Neural cell (in vitro differentiated cells): ENCODE measurements at regions not wholly inside any gene's neighbourhood (a gene's known extent, or its start where the extent isn't known, plus 50 kb on each side); places are given as distances from the start of the nearest gene placed in this dataset.

Experiments
- EP300 ChIP-seq: fragments of 450-650 bp; conservative IDR thresholded peaks from 2 replicates; pipeline ENCODE4 v1.6.1; 2014; ENCODE audit warnings: antibody characterized with exemption, mild to moderate bottlenecking, moderate library complexity; ENCODE audit not compliant: poor library complexity, severe bottlenecking
- EZH2 ChIP-seq: fragments of 200-600, 300-800 bp; shearing (Covaris generic), sonication (generic); IDR thresholded peaks from 2 replicates; pipeline ENCODE4 v1.6.1; 2014; ENCODE audit warnings: antibody characterized with exemption, low read length, borderline replicate concordance, mild to moderate bottlenecking; ENCODE audit not compliant: insufficient read depth, poor library complexity, severe bottlenecking
- MXI1 ChIP-seq: fragments of 450-650 bp; conservative IDR thresholded peaks from 2 replicates; pipeline ENCODE4 v1.6.1; 2014; ENCODE audit warnings: antibody characterized with exemption, mild to moderate bottlenecking; ENCODE audit not compliant: poor library complexity, severe bottlenecking
- POLR2AphosphoS5 ChIP-seq: IDR thresholded peaks from 2 replicates; pipeline ENCODE4 v1.6.1; 2012
- RAD21 ChIP-seq: fragments of 450-650 bp; conservative IDR thresholded peaks from 2 replicates; pipeline ENCODE4 v1.6.1; 2014; ENCODE audit warnings: antibody characterized with exemption, mild to moderate bottlenecking, moderate library complexity
- SMC3 ChIP-seq: fragments of 450-650 bp; conservative IDR thresholded peaks from 2 replicates; pipeline ENCODE4 v1.6.1; 2014; ENCODE audit warnings: antibody characterized with exemption, mild to moderate bottlenecking, moderate library complexity; ENCODE audit not compliant: poor library complexity
- TAF1 ChIP-seq: IDR thresholded peaks from 2 replicates; pipeline ENCODE4 v1.6.1; 2012; ENCODE audit warnings: low read depth
- TF ChIP-seq, protein P1 (sequence below): fragments of 450-650 bp; IDR thresholded peaks from 2 replicates; pipeline ENCODE4 v1.5.1; 2014; ENCODE audit warnings: antibody characterized with exemption, mild to moderate bottlenecking, moderate library complexity; ENCODE audit not compliant: poor library complexity, severe bottlenecking

DNA sequence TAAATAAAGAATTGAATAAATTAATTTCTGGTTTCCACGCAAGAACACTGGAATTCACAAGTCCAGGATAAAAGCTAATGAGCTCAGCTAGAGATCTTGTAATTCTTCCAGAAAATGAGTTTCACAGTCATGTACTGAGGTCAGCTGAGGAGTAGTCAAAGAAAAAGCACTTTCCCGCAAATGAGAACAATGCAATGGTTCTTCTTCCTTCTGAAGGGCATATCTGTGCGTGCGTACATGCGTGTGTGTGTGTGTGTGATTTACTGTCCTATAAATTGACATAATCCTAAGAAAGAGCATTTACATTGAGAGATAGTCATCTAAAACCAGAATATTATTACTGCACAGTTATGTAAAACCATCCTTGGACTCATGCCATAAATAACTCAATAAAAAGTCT is 968.9 kb upstream of the EYS start:
- TF ChIP-seq SMC3 = no peak
- TF ChIP-seq, protein P1, sequence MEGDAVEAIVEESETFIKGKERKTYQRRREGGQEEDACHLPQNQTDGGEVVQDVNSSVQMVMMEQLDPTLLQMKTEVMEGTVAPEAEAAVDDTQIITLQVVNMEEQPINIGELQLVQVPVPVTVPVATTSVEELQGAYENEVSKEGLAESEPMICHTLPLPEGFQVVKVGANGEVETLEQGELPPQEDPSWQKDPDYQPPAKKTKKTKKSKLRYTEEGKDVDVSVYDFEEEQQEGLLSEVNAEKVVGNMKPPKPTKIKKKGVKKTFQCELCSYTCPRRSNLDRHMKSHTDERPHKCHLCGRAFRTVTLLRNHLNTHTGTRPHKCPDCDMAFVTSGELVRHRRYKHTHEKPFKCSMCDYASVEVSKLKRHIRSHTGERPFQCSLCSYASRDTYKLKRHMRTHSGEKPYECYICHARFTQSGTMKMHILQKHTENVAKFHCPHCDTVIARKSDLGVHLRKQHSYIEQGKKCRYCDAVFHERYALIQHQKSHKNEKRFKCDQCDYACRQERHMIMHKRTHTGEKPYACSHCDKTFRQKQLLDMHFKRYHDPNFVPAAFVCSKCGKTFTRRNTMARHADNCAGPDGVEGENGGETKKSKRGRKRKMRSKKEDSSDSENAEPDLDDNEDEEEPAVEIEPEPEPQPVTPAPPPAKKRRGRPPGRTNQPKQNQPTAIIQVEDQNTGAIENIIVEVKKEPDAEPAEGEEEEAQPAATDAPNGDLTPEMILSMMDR = no peak
- no peak for TF ChIP-seq EP300
- no peak for TF ChIP-seq TAF1
- TF ChIP-seq MXI1 = no peak
- TF ChIP-seq POLR2AphosphoS5 = no peak
- no peak for TF ChIP-seq RAD21
- TF ChIP-seq EZH2 = no peak
